GM18507 (cell line): ENCODE measurements at regions not wholly inside any gene's neighbourhood (a gene's known extent, or its start where the extent isn't known, plus 50 kb on each side); places are given as distances from the start of the nearest gene placed in this dataset.
"Not testable (repeated sequence)": the region's sequence is repeated elsewhere in the genome, so short reads cannot be mapped to it uniquely, and the experiment has no call there.

Experiments used
- DNase-seq: peaks from one replicate; pipeline ENCODE4 v3.0.0; 2011; ENCODE audit warnings: low read depth; ENCODE audit not compliant: insufficient read length; ENCODE audit errors: extremely low spot score
- FAIRE-seq: peaks from 2 replicates; lab custom pipeline; 2011; peaks lifted over from hg19 to GRCh38; lab: Jason Lieb, UNC

DNA sequence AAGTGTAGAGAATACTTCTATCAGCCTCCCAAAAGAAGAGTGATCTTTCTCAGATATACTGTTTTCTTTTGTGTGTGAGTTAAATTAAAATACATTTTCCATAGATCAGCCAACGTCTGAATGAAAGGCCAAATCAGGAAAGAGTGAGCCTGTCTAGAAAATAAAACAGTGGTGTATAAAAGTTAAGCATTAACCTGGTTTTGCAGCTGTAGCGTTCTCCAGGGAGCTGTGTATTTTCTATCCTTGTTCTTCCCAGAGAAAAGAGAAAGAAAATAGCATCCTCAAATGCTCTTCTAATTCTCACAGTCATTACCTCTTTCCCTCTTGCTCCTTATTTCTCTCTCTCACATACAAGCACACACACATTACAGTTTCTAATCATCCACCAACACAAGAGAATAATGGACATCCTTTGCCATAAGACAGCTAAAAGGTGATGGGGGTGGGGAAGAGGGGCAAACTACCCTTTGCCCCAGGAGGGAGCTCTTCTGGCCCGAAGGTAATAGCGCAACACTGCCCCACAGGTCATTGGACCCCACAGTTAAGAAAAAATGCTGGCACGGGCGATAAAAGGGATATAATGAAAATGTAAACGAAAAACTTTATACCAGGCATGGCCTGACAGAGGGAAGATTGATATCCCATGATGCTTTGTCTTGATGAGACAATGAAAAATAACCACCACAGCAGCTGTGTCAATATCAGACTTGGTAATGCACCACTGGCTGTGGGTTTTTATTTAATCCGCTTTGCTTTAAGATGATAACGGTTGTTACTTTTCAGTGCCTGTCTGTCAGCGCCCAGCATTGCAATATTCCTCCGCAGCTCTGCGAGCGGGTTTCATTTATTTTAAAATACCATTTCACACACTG, 150.3 kb downstream of the NUF2 start:
- DNase-seq = no peak
- FAIRE-seq = no peak

DNA sequence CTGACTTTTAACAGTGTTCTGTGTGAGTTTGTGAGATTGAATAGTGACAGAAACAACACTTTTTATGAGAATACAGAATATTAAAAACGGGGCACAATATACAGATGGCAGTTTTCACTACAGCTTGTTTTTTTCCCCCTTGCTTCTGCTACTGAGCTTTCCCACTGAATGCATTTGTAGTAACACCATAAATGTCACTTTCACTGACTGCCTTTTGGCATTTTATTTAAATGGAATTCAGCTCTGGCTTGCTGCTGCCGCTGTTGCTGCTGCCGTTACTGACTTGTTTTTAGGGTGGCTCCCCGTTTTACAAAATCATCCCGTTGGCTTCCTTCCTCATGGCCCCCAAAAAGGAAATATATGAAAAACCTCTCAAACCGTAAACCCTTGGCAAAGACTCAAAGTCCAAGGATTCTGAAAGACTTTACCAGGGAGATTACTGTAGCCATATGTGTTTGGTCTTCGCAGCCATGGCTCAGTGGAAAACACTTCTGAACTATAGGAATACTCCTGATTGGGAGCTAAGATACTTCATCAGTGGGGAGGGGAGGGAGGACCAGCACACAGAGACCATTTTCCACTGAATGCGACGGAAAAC, 151.0 kb downstream of the NUF2 start:
- no peak for FAIRE-seq
- no peak for DNase-seq

DNA sequence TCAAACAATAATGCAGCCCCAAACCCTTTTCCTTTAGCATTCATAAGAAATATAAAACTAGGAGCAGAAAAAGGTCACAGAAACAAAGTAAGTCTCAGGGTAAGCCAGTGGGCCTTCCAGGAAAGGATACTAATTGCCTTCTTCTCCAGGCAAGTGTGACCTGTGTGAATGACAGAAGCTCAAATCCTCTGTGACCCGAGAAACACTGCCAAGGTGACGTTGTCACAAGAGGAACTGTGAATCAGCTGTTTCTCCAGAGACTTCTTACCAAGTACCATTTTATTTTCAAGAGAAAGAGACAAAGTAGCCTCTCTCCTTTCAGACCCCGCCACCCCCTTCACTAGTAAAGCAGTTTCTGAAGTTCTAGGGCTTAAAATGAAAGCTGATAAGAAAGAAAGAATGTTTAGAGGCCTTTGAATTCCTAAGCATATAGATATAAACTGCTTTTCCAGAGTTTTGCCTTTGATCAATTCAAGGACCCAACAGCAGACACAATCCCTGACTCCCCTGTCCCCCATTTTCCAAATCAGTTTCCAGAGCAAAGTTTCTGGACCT, 155.6 kb downstream of the NUF2 start:
- DNase-seq (no peak), FAIRE-seq (no peak)

DNA sequence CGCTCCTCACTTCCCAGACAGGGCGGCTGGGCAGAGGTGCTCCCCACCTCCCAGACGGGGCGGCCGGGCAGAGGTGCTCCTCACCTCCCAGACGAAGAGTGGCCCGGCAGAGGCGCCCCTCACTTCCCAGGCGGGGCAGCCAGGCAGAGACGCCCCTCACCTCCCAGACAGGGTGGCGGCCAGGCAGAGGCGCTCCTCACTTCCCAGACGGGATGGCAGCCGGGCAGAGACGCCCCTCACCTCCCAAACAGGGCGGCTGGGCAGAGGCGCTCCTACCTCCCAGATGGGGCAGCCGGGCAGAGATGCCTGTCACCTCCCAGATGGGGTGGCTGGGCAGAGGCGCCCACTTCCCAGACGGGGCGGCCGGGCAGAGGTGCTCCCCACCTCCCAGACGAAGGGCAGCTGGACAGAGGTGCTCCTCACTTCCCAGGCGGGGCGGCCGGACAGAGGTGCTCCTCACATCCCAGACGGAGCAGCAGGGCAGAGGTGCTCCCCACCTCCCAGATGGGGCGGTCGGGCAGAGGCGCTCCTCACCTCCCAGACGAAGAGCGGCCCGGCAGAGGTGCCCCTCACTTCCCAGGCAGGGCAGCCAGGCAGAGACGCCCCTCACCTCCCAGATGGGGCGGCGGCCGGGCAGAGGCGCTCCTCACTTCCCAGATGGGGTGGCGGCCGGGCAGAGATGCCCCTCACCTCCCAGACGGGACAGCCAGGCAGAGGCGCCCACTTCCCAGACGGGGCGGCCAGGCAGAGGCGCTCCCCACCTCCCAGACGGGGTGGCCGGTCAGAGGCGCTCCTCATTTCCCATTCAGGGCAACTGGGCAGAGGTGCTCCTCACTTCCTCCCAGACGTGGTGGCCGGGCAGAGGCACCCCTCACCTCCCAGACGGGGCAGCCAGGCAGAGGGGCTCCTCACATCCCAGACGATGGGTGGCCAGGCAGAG, 176.9 kb downstream of the NUF2 start:
- not testable (repeated sequence) for FAIRE-seq

DNA sequence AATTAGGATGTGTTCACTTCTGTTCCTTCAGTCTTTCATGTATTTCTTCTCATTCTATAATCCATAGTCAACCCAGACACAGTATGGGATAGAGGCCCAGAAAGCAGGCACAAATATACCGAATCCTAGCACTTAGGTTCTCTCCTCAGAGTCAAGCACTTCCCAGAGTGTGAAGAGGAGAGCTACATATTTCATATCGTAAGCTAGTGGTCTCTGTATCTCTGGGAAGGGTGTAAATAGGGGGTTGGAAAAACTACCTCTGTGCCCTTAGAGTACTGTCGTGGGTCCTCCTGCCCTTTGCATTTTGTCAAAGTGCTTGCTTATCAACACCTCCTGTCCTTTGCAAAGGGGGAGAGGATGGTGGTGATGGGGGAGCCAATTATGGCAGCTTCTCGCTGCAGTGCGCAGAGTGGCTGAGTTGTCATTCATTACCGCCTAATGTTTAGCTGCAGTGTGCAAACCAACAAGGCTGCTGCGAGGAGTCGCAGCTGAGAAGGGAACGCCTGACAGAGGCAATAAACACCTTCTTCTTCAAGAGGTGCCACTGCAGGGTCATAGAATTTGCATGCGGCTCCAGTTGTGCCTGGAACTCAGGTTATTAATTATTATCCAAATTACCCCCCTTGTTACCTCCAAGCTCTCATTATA, 182.7 kb downstream of the NUF2 start:
- FAIRE-seq = no peak

More for the DNA sequence above, 176.9 kb downstream of the NUF2 start:
- DNase-seq = not testable (repeated sequence)

DNA sequence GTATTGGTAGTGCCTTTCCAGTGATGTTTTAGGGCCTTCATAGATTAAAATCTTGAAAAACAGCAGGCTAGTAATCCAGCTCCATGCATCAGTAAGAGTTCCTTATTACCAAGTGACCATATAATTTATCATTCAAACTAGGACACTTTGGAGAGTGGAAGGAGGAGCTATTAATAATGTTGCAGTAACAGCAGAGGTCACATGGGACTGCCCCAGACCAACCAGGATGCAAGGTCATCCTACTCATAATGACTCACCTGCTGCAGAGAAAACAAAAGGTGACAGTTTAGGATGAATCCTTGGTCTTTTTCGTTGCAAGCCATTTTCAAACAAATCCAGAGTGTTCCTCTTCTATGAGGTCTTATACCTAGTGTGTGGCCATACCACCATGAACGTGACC, 187.4 kb downstream of the NUF2 start:
- DNase-seq = no peak
- FAIRE-seq = no peak

More for the DNA sequence above, 182.7 kb downstream of the NUF2 start:
- DNase-seq = no peak

DNA sequence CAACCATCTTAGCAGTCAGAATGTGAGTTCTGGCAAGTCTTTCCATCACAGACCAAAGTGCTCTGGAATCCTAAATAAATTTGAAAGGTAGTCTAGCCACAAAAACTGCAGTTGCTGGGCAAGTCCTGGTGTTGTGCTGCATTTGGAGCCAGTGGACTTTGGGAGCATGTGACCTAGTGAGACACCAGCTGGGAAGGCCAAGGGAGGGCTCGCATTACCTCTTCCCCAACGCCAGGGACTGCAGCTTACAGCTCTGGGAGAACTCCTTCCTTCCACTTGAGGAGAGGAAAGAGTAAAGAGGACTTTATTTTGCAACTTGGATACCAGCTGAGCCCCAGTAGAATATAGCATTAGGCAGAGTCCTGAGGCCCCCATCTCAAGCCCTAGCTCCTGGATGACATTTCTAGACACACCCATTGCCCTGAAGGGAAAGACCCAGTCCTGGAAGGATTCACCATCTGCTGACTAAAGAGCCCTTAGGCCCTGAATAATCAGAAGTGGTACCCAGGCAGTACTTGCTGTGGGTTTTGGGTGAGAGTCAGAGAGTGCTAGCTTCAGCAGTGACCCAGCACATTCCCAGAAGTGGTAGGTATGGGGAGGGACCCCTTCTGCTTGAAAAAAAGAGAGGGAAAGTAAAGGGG, 190.7 kb downstream of the NUF2 start:
- FAIRE-seq (no peak), DNase-seq (no peak)

DNA sequence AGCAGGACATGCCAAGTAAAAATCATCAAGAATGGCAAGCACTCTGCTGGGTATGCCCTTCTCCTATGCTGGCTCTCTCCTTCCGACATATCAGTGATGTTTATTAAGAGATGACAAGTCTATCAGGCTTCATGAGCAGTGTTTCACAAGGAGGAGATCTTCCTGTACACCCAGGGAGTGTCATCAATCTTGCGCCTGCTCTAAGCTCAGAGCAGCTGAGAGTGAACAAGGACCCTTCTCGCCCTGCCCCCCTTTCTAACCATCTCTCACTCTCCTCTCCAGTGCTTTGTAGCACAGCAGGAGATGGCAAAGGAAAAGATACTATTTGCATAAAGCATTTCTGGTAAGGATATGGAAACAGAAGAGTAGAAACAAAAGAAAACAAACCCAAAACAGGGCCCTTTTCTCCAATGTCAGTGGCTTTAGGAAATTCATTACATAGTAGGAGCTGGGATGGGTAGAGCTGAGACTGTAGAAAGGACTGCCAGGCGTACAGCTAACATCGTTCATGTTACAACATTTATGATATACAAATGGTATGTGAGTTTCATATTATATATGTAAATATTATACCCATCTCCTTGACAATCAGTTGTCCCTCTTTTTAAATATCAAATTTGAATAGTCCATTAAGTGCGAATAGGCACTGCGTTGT, 201.7 kb downstream of the NUF2 start:
- DNase-seq = no peak
- FAIRE-seq = no peak

DNA sequence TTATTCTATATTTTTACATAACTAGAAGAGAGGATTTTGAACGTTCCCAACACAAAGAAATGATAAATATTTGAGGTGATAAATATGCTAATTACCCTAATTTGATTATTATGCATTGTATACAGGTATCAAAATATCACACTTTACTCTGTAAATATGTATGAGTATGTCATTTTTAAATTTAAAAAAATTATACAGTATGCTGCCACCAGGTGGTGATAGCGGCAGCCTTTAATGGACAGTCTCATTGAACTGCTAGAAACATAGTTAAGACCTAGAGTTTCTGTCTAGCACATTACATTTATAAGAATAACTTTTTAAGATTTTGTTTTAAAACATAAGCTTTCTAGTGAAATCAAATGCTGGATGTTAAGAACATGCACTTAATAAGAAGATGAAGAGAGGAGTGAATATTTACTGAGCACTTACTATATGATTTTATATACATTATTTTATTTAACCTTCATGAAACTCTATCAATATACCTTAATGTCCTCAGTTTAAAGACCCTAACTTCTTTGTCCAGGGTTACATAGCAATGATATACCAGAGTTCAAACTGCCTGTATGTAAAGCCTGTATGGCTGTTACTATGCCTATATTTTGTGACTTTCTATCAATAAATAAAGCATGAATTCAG, 207.1 kb downstream of the NUF2 start:
- DNase-seq = no peak
- FAIRE-seq = no peak

DNA sequence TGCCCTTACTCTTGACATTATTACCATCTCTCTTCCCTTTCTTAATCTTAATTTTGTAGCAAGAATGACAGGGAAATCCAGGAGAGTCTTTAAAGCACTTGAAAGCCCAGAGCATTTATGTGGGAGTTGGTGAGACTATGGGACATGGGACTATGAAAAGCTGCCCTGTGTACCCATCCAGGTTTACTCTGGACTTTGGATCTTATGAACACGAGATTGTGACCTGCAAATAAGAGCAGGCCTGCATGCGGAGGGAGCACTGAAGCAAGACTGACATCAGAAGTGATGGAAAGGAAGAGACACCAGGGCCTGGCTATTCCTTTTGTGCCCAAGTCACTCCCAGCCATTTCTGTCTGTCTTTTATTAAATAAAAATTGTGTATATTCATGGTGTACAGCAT, 209.6 kb downstream of the NUF2 start:
- FAIRE-seq = no peak
- no peak for DNase-seq

DNA sequence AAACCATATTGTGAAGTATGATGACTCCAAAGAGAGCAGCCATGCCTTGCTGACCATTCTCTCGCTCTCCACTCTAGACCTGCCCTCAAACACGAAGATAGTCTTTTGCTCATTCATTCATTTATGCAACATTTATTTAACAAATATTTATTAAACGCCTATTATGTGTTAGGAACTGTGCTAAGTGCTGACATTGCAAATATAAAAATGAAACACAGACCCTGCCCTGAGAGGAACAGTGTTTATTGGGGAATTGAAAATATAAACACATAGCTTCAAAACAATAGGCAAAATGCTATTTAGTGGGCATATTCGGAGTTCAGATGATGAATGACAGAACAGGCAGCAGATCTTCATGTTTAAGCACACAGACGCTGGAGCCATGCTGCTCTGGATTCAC, 213.6 kb downstream of the NUF2 start:
- FAIRE-seq (no peak), DNase-seq (no peak)

DNA sequence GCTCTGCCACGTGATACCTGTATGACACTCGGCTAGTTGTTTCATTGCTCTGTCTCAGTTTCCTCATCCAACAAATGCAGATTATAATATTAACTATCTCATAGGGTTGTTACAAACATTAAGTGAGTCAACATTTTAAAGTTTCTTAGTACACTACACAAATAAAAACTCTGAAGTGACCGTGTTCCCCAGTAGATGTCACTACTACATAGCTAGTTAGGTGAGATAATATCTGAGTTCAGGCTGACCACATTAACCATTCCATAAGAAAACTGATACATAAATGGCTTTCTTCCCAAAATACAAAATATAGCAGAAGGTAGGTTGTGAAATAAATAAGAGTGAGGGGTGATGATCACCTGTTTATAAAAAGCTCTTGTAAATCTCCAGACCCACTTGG, 214.1 kb downstream of the NUF2 start:
- FAIRE-seq (no peak), DNase-seq (no peak)

DNA sequence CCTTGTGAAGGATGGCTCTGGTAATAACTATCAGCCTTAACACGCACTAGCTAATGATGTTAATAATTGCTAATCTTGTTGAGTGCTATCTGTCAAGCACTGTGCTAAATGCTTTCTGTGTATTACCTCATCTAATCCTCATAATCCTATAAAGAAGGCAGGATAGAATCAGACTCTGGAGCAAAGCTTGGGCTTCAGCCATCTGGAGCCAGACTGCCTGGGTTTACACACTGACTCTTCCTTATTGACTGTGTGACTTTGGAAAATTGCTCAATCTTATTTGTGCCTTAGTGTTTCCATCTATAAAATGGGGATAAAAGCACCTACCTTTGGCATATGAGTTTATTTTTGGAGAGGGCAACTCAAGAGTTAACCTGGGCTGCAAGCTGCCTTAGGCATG, 216.1 kb downstream of the NUF2 start:
- FAIRE-seq (no peak), DNase-seq (no peak)

DNA sequence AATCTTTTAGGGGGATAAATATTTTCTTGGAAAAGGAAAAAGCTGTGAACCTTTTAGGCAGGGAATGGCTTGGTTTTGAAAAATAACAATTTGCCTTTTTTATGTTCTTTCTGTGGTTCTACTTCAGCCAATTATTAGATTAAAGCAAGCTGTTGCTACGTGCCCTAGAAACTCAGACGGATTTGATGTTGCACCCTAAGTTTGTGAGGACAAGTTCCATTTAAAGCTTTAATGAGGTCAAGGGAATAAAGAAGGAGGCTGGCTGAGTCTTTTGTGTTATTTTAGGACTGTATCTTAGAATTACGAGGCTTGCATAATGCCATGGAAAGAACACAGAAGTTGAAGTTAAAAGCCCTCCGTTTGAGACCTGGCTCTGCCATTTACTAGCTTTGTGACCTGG, 216.9 kb downstream of the NUF2 start:
- FAIRE-seq = no peak
- no peak for DNase-seq

DNA sequence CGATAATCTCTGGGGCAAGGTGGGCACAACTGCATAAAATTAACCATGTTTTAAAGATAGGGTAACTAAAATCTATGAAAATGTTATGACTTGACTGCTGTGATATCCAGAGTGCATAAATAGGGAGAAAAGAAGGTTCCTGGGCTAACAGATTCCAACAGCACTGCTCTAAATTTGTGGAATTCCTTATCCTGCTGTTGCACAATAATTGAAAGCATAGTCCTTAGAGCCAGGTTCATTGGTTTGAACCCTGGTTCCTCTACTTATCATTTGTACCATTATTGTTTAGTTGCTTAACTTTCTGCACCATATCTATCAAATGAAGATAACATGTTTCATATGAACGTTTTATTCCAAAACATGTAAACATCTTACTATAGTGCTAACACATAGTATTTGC, 219.0 kb downstream of the NUF2 start:
- DNase-seq (no peak), FAIRE-seq (no peak)

DNA sequence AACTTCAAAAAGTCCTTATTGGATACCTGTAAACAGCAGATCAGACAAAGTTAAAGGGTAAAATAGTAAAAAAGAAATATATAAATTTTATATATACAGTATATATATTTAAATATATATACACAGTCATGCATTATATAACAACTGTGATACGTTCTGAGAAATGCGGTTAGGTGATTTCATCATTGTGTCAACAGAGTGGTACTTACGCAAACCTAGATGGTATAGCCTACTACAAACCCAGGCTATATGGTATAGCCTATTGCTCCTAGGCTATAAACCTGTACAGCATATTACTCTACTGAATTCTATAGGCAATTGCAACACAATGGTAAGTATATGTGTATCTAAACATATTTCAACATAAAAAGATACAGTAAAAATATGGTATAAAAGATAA, 222.7 kb downstream of the NUF2 start:
- FAIRE-seq (no peak), DNase-seq (no peak)

DNA sequence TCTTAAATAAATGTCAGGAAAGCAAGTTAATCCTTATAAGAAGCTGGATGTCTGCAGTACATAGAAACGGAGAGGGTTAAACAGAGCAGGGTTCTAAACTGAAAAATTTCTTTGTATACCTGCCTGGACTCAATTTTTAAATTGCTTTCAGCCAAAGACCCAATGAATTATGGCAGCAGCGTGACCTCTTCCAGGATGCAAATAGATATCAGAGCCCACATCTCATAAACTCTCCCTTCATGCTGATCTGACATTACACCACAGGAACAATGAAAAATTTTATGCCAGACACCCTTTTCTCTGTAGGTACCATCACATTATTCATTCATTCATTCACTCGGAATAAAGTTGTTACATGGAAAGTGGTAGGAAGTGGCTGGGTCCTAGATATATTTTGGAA, 236.4 kb downstream of the NUF2 start:
- FAIRE-seq = no peak

More for the DNA sequence above, 236.4 kb downstream of the NUF2 start:
- no peak for DNase-seq
